B cell (primary cell): ENCODE measurements at regions not wholly inside any gene's neighbourhood (a gene's known extent, or its start where the extent isn't known, plus 50 kb on each side); places are given as distances from the start of the nearest gene placed in this dataset.

Experiments used
- ATAC-seq: fragments of 200-7000 bp; cut with Tn5 transposase; one replicate; pipeline ENCODE4 v1.10.0; 2021; ENCODE audit warnings: low read depth, mild to moderate bottlenecking, moderate number of reproducible peaks, moderate library complexity
- CTCF ChIA-PET: fragments of 350-600 bp; sonication (Branson Sonifier 250); formaldehyde crosslinking; loops from one replicate; lab custom pipeline; 2021; ENCODE audit warnings: antibody characterized with exemption, inconsistent platforms; lab: Charles Lee
- POLR2A ChIA-PET: fragments of 350-600 bp; sonication (Branson Sonifier 250); formaldehyde crosslinking; loops from one replicate; lab custom pipeline; 2021; ENCODE audit warnings: antibody characterized with exemption; lab: Charles Lee
- DNase-seq: peaks from one replicate; pipeline ENCODE4 v3.0.0; 2013
- H2AFZ ChIP-seq: 2 replicates; pipeline ENCODE4 v1.6.1; 2012; ENCODE audit warnings: mild to moderate bottlenecking, low read depth, low read length; ENCODE audit not compliant: insufficient read depth, poor library complexity, severe bottlenecking
- H3K27ac ChIP-seq, 2 donors: 1 replicate in 1 of 2; 2 replicates in 1 of 2; pipeline ENCODE4 v1.5.1; 2012 to 2013; ENCODE audit warnings: low read length in 2 of 2, mild to moderate bottlenecking in 2 of 2, moderate library complexity in 1 of 2
- H3K27me3 ChIP-seq, 4 experiments: fragments of 200-600 bp in 1 of 4; sonication (generic) in 1 of 4; replicated peaks in 1 of 4; 1 replicate in 2 of 4; 2 replicates in 2 of 4; pipeline versions ENCODE4 v1.6.1 to v1.7.0; 2013 to 2016; ENCODE audit warnings: low read length in 3 of 4, mild to moderate bottlenecking in 2 of 4, mixed read lengths in 1 of 4, moderate library complexity in 1 of 4; ENCODE audit not compliant: insufficient read depth in 4 of 4, control insufficient read depth in 3 of 4; ENCODE audit errors: control extremely low read depth in 1 of 4
- H3K36me3 ChIP-seq, 2 experiments: replicated peaks in 1 of 2; 1 replicate in 1 of 2; 2 replicates in 1 of 2; pipeline versions ENCODE4 v1.6.1 to v1.7.1; 2013; ENCODE audit warnings: low read length in 1 of 2; ENCODE audit not compliant: insufficient read depth in 2 of 2, control insufficient read depth in 1 of 2; ENCODE audit errors: control extremely low read depth in 1 of 2, extremely low read depth in 1 of 2
- H3K4me1 ChIP-seq, 2 donors: fragments of 200-600 bp in 1 of 2; sonication (generic) in 1 of 2; 1 replicate in 1 of 2; 2 replicates in 1 of 2; pipeline versions ENCODE4 v1.5.1 to v1.6.1; 2013 to 2017; ENCODE audit warnings: low read length in 2 of 2; ENCODE audit not compliant: control insufficient read depth in 2 of 2, insufficient read depth in 2 of 2
- H3K4me2 ChIP-seq: replicated peaks from 2 replicates; pipeline ENCODE3; 2012; ENCODE audit warnings: mild to moderate bottlenecking, low read depth, low read length; ENCODE audit not compliant: poor library complexity, severe bottlenecking
- H3K4me3 ChIP-seq, 5 experiments: fragments of 200-600 bp in 1 of 5; sonication (generic) in 1 of 5; 1 replicate in 3 of 5; 2 replicates in 2 of 5; pipeline versions ENCODE4 v1.5.1 to v1.7.0; 2011 to 2016; ENCODE audit warnings: low read length in 4 of 5, mild to moderate bottlenecking in 4 of 5, low read depth in 2 of 5, control low read depth in 1 of 5, moderate library complexity in 1 of 5; ENCODE audit not compliant: insufficient read depth in 1 of 5; ENCODE audit errors: control extremely low read depth in 1 of 5, extremely low read depth in 1 of 5
- H3K79me2 ChIP-seq: fragments of 200-600 bp; sonication (generic); one replicate; pipeline ENCODE4 v1.6.0; 2016; ENCODE audit warnings: low read length; ENCODE audit not compliant: control insufficient read depth, insufficient read depth
- H3K9ac ChIP-seq: fragments of 200-600 bp; sonication (generic); 2 replicates; pipeline ENCODE4 v1.6.1; 2017; ENCODE audit warnings: mild to moderate bottlenecking, low read length, moderate library complexity
- H3K9me3 ChIP-seq, 3 donors: one replicate each; pipeline versions ENCODE4 v1.6.1 to v1.7.1; 2013; ENCODE audit warnings: low read length in 2 of 3; ENCODE audit not compliant: control insufficient read depth in 2 of 3, insufficient read depth in 1 of 3; ENCODE audit errors: control extremely low read depth in 1 of 3
- H4K20me1 ChIP-seq: 2 replicates; pipeline ENCODE4 v1.6.0; 2012; ENCODE audit warnings: mild to moderate bottlenecking, low read length; ENCODE audit not compliant: insufficient read depth, control insufficient read depth, poor library complexity, severe bottlenecking
- H3K27ac Mint-ChIP-seq: one replicate; pipeline ENCODE4 v1.8.0; 2021; ENCODE audit warnings: mixed read lengths
- H3K27me3 Mint-ChIP-seq: one replicate; pipeline ENCODE4 v1.8.0; 2021; ENCODE audit warnings: mixed read lengths
- H3K4me1 Mint-ChIP-seq: one replicate; pipeline ENCODE4 v1.8.0; 2021; ENCODE audit warnings: mixed read lengths
- H3K4me3 Mint-ChIP-seq: one replicate; pipeline ENCODE4 v1.8.0; 2021; ENCODE audit warnings: mixed read lengths
- H3K9me3 Mint-ChIP-seq: one replicate; pipeline ENCODE4 v1.8.0; 2022; ENCODE audit warnings: mixed read lengths; ENCODE audit not compliant: insufficient read depth
- CTCF ChIP-seq: fragments of 200-600 bp; IDR thresholded peaks from one replicate; pipeline ENCODE4 v1.8.0; 2022; ENCODE audit warnings: antibody characterized with exemption, mild to moderate bottlenecking
- EZH2 ChIP-seq: IDR thresholded peaks from 2 replicates; pipeline ENCODE4 v1.6.1; 2012; ENCODE audit warnings: borderline replicate concordance, low read depth, mild to moderate bottlenecking, moderate library complexity, low read length; ENCODE audit not compliant: insufficient read depth, poor library complexity, severe bottlenecking
- WGBS: methylation state at CpG from one replicate; pipeline ENCODE4 v1.1.5; 2013; ENCODE audit warnings: missing lambda C conversion rate; ENCODE audit not compliant: insufficient coverage; 5-methylcytosine and 5-hydroxymethylcytosine counted together
- intact Hi-C: fragments of 100-400 bp; cut with micrococcal nuclease; formaldehyde crosslinking; loops from one replicate; pipeline ENCODE4 v1.10.0; 2022

DNA sequence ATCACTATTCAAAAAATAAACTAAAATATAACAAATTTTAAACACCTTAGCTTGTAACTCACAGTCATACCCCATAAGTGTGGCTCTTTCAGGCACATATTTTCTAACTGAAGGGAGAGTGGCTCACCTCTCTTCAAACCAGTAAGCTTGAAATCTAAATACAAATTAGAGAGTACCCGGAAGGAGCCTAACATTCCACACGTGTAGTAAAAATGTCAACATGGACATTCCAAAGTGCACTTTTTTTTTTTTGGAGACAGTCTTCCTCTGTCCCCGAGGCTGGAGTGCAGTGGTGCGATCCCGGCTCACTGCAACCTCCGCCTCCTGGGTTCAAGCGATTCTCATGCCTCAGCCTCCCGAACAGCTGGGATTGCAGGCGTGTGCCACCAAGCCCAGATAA, 275.6 kb upstream of the ADGRL2 start:
- H3K9me3 ChIP-seq, result no peaks in the 10 kb centered on the region
- no peaks in the 10 kb centered on the region for H3K4me1 ChIP-seq
- no peak overlapping the region for H3K27ac ChIP-seq
- no peak overlapping the region for H3K9ac ChIP-seq
- no peaks in the 10 kb centered on the region for H3K79me2 ChIP-seq
- TF ChIP-seq CTCF (no peak), EZH2 (no peak)
- ChIA-PET POLR2A (no interaction called here), CTCF (no interaction called here)
- H4K20me1 ChIP-seq, result no peaks in the 10 kb centered on the region
- Mint-ChIP-seq H3K4me1 (no peaks in the 10 kb centered on the region), H3K4me3 (no peak overlapping the region), H3K27ac (no peak overlapping the region), H3K27me3 (no peaks in the 10 kb centered on the region), H3K9me3 (no peaks in the 10 kb centered on the region)
- no peaks in the 10 kb centered on the region for H3K27me3 ChIP-seq
- no peak overlapping the region for H3K4me3 ChIP-seq
- H3K4me2 ChIP-seq, result no peak overlapping the region
- H2AFZ ChIP-seq, result no peak overlapping the region
- WGBS, result 97% methylated on average over 4 of the region's 9 CpGs
- ATAC-seq (no peak), DNase-seq (no peak)
- H3K36me3 ChIP-seq, result no peaks in the 10 kb centered on the region
- intact Hi-C loops, result no loop called here

- Histone ChIP-seq H2AFZ (no peak overlapping the region), H3K4me1 (no peaks in the 10 kb centered on the region), H3K4me3 (no peak overlapping the region), H3K79me2 (no peaks in the 10 kb centered on the region), H3K4me2 (no peak overlapping the region), H3K27ac (no peak overlapping the region), H4K20me1 (no peaks in the 10 kb centered on the region), H3K9ac (no peak overlapping the region), H3K36me3 (no peaks in the 10 kb centered on the region), H3K9me3 (no peaks in the 10 kb centered on the region), H3K27me3 (peaks cover 0 to 2% (median 0%) of the 10 kb centered on the region in 4 experiments)
- intact Hi-C loops, result no loop called here
- ChIA-PET POLR2A (no interaction called here), CTCF (no interaction called here)
- ATAC-seq (no peak), DNase-seq (no peak)
- Mint-ChIP-seq H3K4me3 (no peak overlapping the region), H3K9me3 (no peaks in the 10 kb centered on the region), H3K4me1 (peaks cover 2% of the 10 kb centered on the region), H3K27ac (no peak overlapping the region), H3K27me3 (no peaks in the 10 kb centered on the region)
- no peak for TF ChIP-seq CTCF
- TF ChIP-seq EZH2, result no peak
- no CpG with 5 or more reads among the region's 1 CpG for WGBS
These were observed 280.7 kb upstream of the ADGRL2 start for GRCh38 chr1:81519987-81520386.
